Activated CD4-positive, alpha-beta T cell treated with anti-CD3 and anti-CD28 coated beads, Interleukin-2, amount 50 U/mL, for 48 hours (primary cell): ENCODE measurements at regions not wholly inside any gene's neighbourhood (a gene's known extent, or its start where the extent isn't known, plus 50 kb on each side); places are given as distances from the start of the nearest gene placed in this dataset.
"Not testable (repeated sequence)": the region's sequence is repeated elsewhere in the genome, so short reads cannot be mapped to it uniquely, and the experiment has no call there.

Experiments used
- DNase-seq, 2 experiments: peaks; one replicate each; pipeline ENCODE4 v3.0.0-alpha.2; 2020

GRCh38 chr12:67760586-67761275 is 112.2 kb downstream of the DYRK2 start:
- DNase-seq = no peak

- DNase-seq = no peak
Measured at GRCh38 chr12:67761566-67761965, 113.0 kb downstream of the DYRK2 start.

GRCh38 chr12:67764055-67764454 is 115.5 kb downstream of the DYRK2 start:
- DNase-seq = no peak

GRCh38 chr12:67764946-67765619 is 116.5 kb downstream of the DYRK2 start:
- no peak for DNase-seq

- no peak for DNase-seq
Measured at GRCh38 chr12:67765776-67766766, 117.5 kb downstream of the DYRK2 start.

- no peak for DNase-seq
Measured at GRCh38 chr12:67772267-67773169, 124.0 kb downstream of the DYRK2 start.

- no peak for DNase-seq
Measured at GRCh38 chr12:67773896-67774295, 125.4 kb downstream of the DYRK2 start.

- DNase-seq = no peak
Measured at GRCh38 chr12:67774983-67775587, 126.5 kb downstream of the DYRK2 start.

- no peak for DNase-seq
Measured at GRCh38 chr12:67780580-67781084, 132.1 kb downstream of the DYRK2 start.

- DNase-seq = no peak
Measured at GRCh38 chr12:67782573-67782972, 134.0 kb downstream of the DYRK2 start.

- DNase-seq = no peak
Measured at GRCh38 chr12:67783393-67783792, 134.8 kb downstream of the DYRK2 start.

GRCh38 chr12:67784831-67785230 is 136.3 kb downstream of the DYRK2 start:
- no peak for DNase-seq

GRCh38 chr12:67786086-67786485 is 137.5 kb downstream of the DYRK2 start:
- DNase-seq = no peak

GRCh38 chr12:67788118-67788517 is 139.6 kb downstream of the DYRK2 start:
- DNase-seq = no peak

- DNase-seq = no peak
Measured at GRCh38 chr12:67789266-67789665, 140.7 kb downstream of the DYRK2 start.

GRCh38 chr12:67790660-67791059 is 142.1 kb downstream of the DYRK2 start:
- DNase-seq = no peak

GRCh38 chr12:67791362-67791761 is 142.8 kb downstream of the DYRK2 start:
- not testable (repeated sequence) for DNase-seq

GRCh38 chr12:67792185-67792584 is 143.6 kb downstream of the DYRK2 start:
- DNase-seq = no peak

GRCh38 chr12:67794161-67794560 is 145.6 kb downstream of the DYRK2 start:
- no peak for DNase-seq

GRCh38 chr12:67795236-67795635 is 146.7 kb downstream of the DYRK2 start:
- no peak for DNase-seq

GRCh38 chr12:67797185-67797741 is 148.7 kb downstream of the DYRK2 start:
- no peak for DNase-seq
